IMR-90 (cell line): ENCODE measurements at regions not wholly inside any gene's neighbourhood (a gene's known extent, or its start where the extent isn't known, plus 50 kb on each side); places are given as distances from the start of the nearest gene placed in this dataset.

ENCODE experiments used
- ATAC-seq: fragments of 200-7000 bp; cut with Tn5 transposase; 2 replicates; pipeline ENCODE4 v1.9.1; 2020; ENCODE audit warnings: low read depth, mild to moderate bottlenecking, moderate library complexity
- BruUV-seq: library from RNA; stranded (reverse); fragments of 400-500 nt; replicated peaks from 2 replicates; lab custom pipeline; 2021; lab: Mats Ljungman, UMichigan
- CTCF ChIA-PET: fragments of 300-600 bp; formaldehyde crosslinking; extraction: SDS; loops from one replicate; lab custom pipeline; 2021; ENCODE audit warnings: antibody characterized with exemption; lab: Yijun Ruan, JAX
- POLR2A ChIA-PET: fragments of 300-600 bp; sonication (Branson Sonifier 250); formaldehyde crosslinking; loops from one replicate; lab custom pipeline; 2022; ENCODE audit warnings: antibody characterized with exemption; ENCODE audit not compliant: unreplicated experiment; lab: Charles Lee
- DNase-seq: peaks from one replicate; pipeline ENCODE4 v3.0.0; 2013
- H2AFZ ChIP-seq: replicated peaks from 2 replicates; pipeline ENCODE3; 2013; ENCODE audit warnings: low read length, mild to moderate bottlenecking; ENCODE audit not compliant: poor library complexity
- H2AK5ac ChIP-seq: 2 replicates; pipeline ENCODE4 v1.6.1; 2013; ENCODE audit warnings: low read depth, low read length, inconsistent platforms
- H2AK9ac ChIP-seq: replicated peaks from 2 replicates; pipeline ENCODE3; 2013; ENCODE audit warnings: mild to moderate bottlenecking, low read depth, low read length, moderate library complexity; ENCODE audit not compliant: poor library complexity
- H2BK120ac ChIP-seq: 2 replicates; pipeline ENCODE4 v1.6.1; 2013; ENCODE audit warnings: low read depth, low read length, inconsistent platforms
- H2BK15ac ChIP-seq: 3 replicates; pipeline ENCODE4 v1.6.1; 2013; ENCODE audit warnings: low read depth, low read length, inconsistent platforms
- H2BK20ac ChIP-seq: 2 replicates; pipeline ENCODE4 v1.6.1; 2013; ENCODE audit warnings: low read depth, mild to moderate bottlenecking, inconsistent platforms, low read length, moderate library complexity
- H2BK5ac ChIP-seq: 2 replicates; pipeline ENCODE4 v1.6.1; 2013; ENCODE audit warnings: mild to moderate bottlenecking, low read depth, low read length, inconsistent platforms; ENCODE audit not compliant: poor library complexity, severe bottlenecking
- H3K14ac ChIP-seq: replicated peaks from 2 replicates; pipeline ENCODE4 v1.6.1; 2013; ENCODE audit warnings: low read depth, low read length, inconsistent platforms
- H3K18ac ChIP-seq: 2 replicates; pipeline ENCODE4 v1.6.1; 2013; ENCODE audit warnings: low read depth, low read length, control low read depth
- H3K23ac ChIP-seq: 2 replicates; pipeline ENCODE4 v1.6.1; 2013; ENCODE audit warnings: low read depth, low read length, inconsistent platforms
- H3K27ac ChIP-seq: 2 replicates; pipeline ENCODE4 v1.5.1; 2013; ENCODE audit warnings: mild to moderate bottlenecking, control low read depth, low read length; ENCODE audit not compliant: insufficient read depth
- H3K27me3 ChIP-seq: 2 replicates; pipeline ENCODE4 v1.6.1; 2013; ENCODE audit warnings: low read length; ENCODE audit not compliant: control insufficient read depth, insufficient read depth
- H3K36me3 ChIP-seq: 2 replicates; pipeline ENCODE4 v1.6.1; 2013; ENCODE audit warnings: low read length, mixed read lengths; ENCODE audit not compliant: control insufficient read depth, insufficient read depth
- H3K4ac ChIP-seq: 2 replicates; pipeline ENCODE4 v1.6.1; 2013; ENCODE audit warnings: low read depth, low read length, inconsistent platforms
- H3K4me1 ChIP-seq: 2 replicates; pipeline ENCODE4 v1.6.1; 2013; ENCODE audit warnings: low read length, mixed read lengths; ENCODE audit not compliant: control insufficient read depth, insufficient read depth
- H3K4me2 ChIP-seq: 2 replicates; pipeline ENCODE4 v1.6.1; 2013; ENCODE audit warnings: low read depth, mild to moderate bottlenecking, control low read depth, low read length, moderate library complexity
- H3K4me3 ChIP-seq: 2 replicates; pipeline ENCODE4 v1.5.1; 2013; ENCODE audit warnings: low read depth, mild to moderate bottlenecking, control low read depth, low read length, moderate library complexity; ENCODE audit not compliant: insufficient read depth
- H3K56ac ChIP-seq: 2 replicates; pipeline ENCODE4 v1.6.1; 2013; ENCODE audit warnings: low read length, inconsistent platforms; ENCODE audit not compliant: insufficient read depth; ENCODE audit errors: extremely low read depth
- H3K79me1 ChIP-seq, 2 experiments: 2 replicates each; pipeline ENCODE4 v1.6.1; 2013; ENCODE audit warnings: low read length in 2 of 2, inconsistent platforms in 1 of 2, low read depth in 1 of 2
- H3K9ac ChIP-seq: 2 replicates; pipeline ENCODE4 v1.6.1; 2013; ENCODE audit warnings: low read depth, low read length, control low read depth
- H3K9me1 ChIP-seq: 2 replicates; pipeline ENCODE4 v1.6.1; 2013; ENCODE audit warnings: low read length, inconsistent platforms; ENCODE audit not compliant: insufficient read depth
- H3K9me3 ChIP-seq: 2 replicates; pipeline ENCODE4 v1.6.1; 2013; ENCODE audit warnings: low read length; ENCODE audit not compliant: control insufficient read depth, insufficient read depth
- H4K20me1 ChIP-seq: 2 replicates; pipeline ENCODE4 v1.6.1; 2013; ENCODE audit warnings: low read length, inconsistent platforms; ENCODE audit not compliant: insufficient read depth
- H4K5ac ChIP-seq: 2 replicates; pipeline ENCODE4 v1.6.1; 2013; ENCODE audit warnings: mild to moderate bottlenecking, low read depth, low read length, control low read depth
- H4K8ac ChIP-seq, 2 experiments: 2 replicates each; pipeline ENCODE4 v1.6.1; 2013; ENCODE audit warnings: low read depth in 2 of 2, low read length in 2 of 2, control low read depth in 1 of 2, inconsistent platforms in 1 of 2
- H4K91ac ChIP-seq: 2 replicates; pipeline ENCODE4 v1.6.1; 2013; ENCODE audit warnings: low read depth, low read length, inconsistent platforms; ENCODE audit not compliant: insufficient read depth
- NFE2L2 ChIP-seq: fragments of 150-350 bp; IDR thresholded peaks from 2 replicates; pipeline ENCODE4 v1.6.1; 2016; ENCODE audit warnings: low read depth, mild to moderate bottlenecking, low read length
- POLR2A ChIP-seq: IDR thresholded peaks from 2 replicates; pipeline ENCODE4 v1.6.1; 2012; ENCODE audit warnings: mild to moderate bottlenecking, low read depth, low read length
- RCOR1 ChIP-seq: IDR thresholded peaks from 2 replicates; pipeline ENCODE4 v1.6.1; 2012; ENCODE audit warnings: mild to moderate bottlenecking, low read length, improper control_type of control experiment; ENCODE audit not compliant: insufficient replicate concordance
- WGBS, 2 experiments: methylation state at CpG; one replicate each; pipeline versions ENCODE4 v1.1.5 to v1.1.7; 2013; ENCODE audit warnings: missing lambda C conversion rate in 2 of 2; ENCODE audit not compliant: insufficient read length in 1 of 2; ENCODE audit errors: extremely low coverage in 2 of 2; 5-methylcytosine and 5-hydroxymethylcytosine counted together
- dilution Hi-C: fragments of 300-500 bp; cut with HindIII; formaldehyde crosslinking; loops from one replicate; pipeline ENCODE4 v1.14.3; 2018; ENCODE audit warnings: low sequenced_read_pairs; ENCODE audit not compliant: unreplicated experiment
- in situ Hi-C: fragments of 300-500 bp; cut with MboI; formaldehyde crosslinking; loops from 3 replicates; pipeline ENCODE4 v1.14.3; 2019; ENCODE audit warnings: low sequenced_read_pairs, inconsistent platforms, mixed read lengths
- intact Hi-C: fragments of 100-400 bp; cut with micrococcal nuclease; formaldehyde crosslinking; loops from 2 replicates; pipeline ENCODE4 v1.10.0; 2022

DNA sequence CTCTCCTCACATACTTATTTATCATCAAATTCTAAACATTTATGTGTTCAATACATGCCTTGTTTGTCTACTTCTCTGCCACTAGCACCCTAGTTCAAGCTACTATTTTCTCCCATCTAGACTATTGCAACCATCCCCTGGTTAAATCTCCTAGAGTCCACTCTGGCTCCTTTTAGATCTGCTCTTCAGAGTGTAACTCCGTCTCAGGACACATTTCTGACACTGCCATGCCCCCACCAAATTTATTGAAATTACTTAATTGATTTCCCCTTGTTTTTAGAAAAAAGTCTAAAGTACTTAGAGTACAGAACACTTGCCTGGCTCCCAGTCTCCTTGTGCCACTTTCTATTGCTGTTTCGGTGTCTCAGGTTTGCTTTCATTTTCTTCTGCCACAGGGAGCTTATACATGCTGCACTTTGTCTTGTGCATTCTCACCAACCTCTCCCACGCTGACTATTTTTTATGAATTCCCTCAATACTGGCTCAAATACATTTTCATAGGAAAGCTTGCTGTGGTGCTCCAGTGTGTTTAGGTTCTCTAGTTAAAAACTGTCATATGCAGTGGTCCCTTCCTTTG, 792.3 kb downstream of the DIPK2A start:
- no TSS peak for BruUV-seq
- intact Hi-C loops (no loop called here), in situ Hi-C loops (no loop called here), dilution Hi-C loops (no loop called here)
- Histone ChIP-seq H4K5ac (no peak overlapping the region), H3K79me1 (no peaks in the 10 kb centered on the region), H4K91ac (no peak overlapping the region), H2BK120ac (no peak overlapping the region), H3K4ac (no peak overlapping the region), H3K23ac (no peak overlapping the region), H3K4me1 (no peaks in the 10 kb centered on the region), H3K36me3 (no peaks in the 10 kb centered on the region), H3K56ac (no peak overlapping the region), H3K4me2 (no peak overlapping the region), H2BK5ac (no peak overlapping the region), H3K9me3 (no peaks in the 10 kb centered on the region), H3K9ac (no peak overlapping the region), H3K27me3 (no peaks in the 10 kb centered on the region), H3K27ac (no peak overlapping the region), H4K20me1 (no peaks in the 10 kb centered on the region), H2BK15ac (no peak overlapping the region), H2AK5ac (no peak overlapping the region), H3K4me3 (no peak overlapping the region), H2AK9ac (no peak overlapping the region), H2AFZ (no peak overlapping the region), H3K18ac (no peak overlapping the region), H4K8ac (no peak overlapping the region), H2BK20ac (no peak overlapping the region), H3K9me1 (no peaks in the 10 kb centered on the region), H3K14ac (no peak overlapping the region)
- CTCF ChIA-PET: interaction anchor here (0.6 kb wide), 1 partner anchor 13 kb away, joined by 3 read pairs; no protein-coding TSS in a partner anchor
- POLR2A ChIA-PET: no interaction called here
- ATAC-seq: no peak
- no peak for DNase-seq
- no CpG with 5 or more reads among the region's 3 CpGs for WGBS, 2 experiments
- TF ChIP-seq NFE2L2 (no peak), POLR2A (no peak), RCOR1 (no peak)
